GM04504 (cell line): ENCODE measurements at regions not wholly inside any gene's neighbourhood (a gene's known extent, or its start where the extent isn't known, plus 50 kb on each side); places are given as distances from the start of the nearest gene placed in this dataset.
"Not testable (repeated sequence)": the region's sequence is repeated elsewhere in the genome, so short reads cannot be mapped to it uniquely, and the experiment has no call there.

Experiments
- DNase-seq: peaks from one replicate; pipeline ENCODE4 v3.0.0-alpha.2; 2012; ENCODE audit warnings: low read depth

GRCh38 chr11:98040061-98040808 lies 980.5 kb upstream of the CNTN5 start:
- DNase-seq: no peak

- no peak for DNase-seq
Measured at GRCh38 chr11:98047647-98048046, 973.1 kb upstream of the CNTN5 start.

- no peak for DNase-seq
Measured at GRCh38 chr11:98053851-98054250, 966.9 kb upstream of the CNTN5 start.

- DNase-seq: no peak
Measured at GRCh38 chr11:98056945-98057344, 963.8 kb upstream of the CNTN5 start.

GRCh38 chr11:98059488-98059887 lies 961.3 kb upstream of the CNTN5 start:
- DNase-seq: no peak

- DNase-seq: no peak
Measured at GRCh38 chr11:98060759-98061158, 960.0 kb upstream of the CNTN5 start.

- no peak for DNase-seq
Measured at GRCh38 chr11:98061858-98062257, 958.9 kb upstream of the CNTN5 start.

GRCh38 chr11:98062714-98063113 lies 958.0 kb upstream of the CNTN5 start:
- DNase-seq: no peak

GRCh38 chr11:98068251-98068650 lies 952.5 kb upstream of the CNTN5 start:
- DNase-seq: no peak

GRCh38 chr11:98069147-98069546 lies 951.6 kb upstream of the CNTN5 start:
- DNase-seq: not testable (repeated sequence)

GRCh38 chr11:98069861-98070260 lies 950.9 kb upstream of the CNTN5 start:
- DNase-seq: no peak

GRCh38 chr11:98090861-98091505 lies 929.8 kb upstream of the CNTN5 start:
- DNase-seq: no peak

- no peak for DNase-seq
Measured at GRCh38 chr11:98099371-98099770, 921.4 kb upstream of the CNTN5 start.

GRCh38 chr11:98100689-98101088 lies 920.1 kb upstream of the CNTN5 start:
- no peak for DNase-seq

GRCh38 chr11:98101329-98101728 lies 919.4 kb upstream of the CNTN5 start:
- no peak for DNase-seq

- DNase-seq: no peak
Measured at GRCh38 chr11:98104249-98104648, 916.5 kb upstream of the CNTN5 start.

- no peak for DNase-seq
Measured at GRCh38 chr11:98107736-98108135, 913.0 kb upstream of the CNTN5 start.

GRCh38 chr11:98110030-98110429 lies 910.7 kb upstream of the CNTN5 start:
- no peak for DNase-seq

- DNase-seq: no peak
Measured at GRCh38 chr11:98115873-98116272, 904.9 kb upstream of the CNTN5 start.

- DNase-seq: no peak
Measured at GRCh38 chr11:98130117-98130625, 890.6 kb upstream of the CNTN5 start.

GRCh38 chr11:98136357-98136756 lies 884.4 kb upstream of the CNTN5 start:
- no peak for DNase-seq

- DNase-seq: no peak
Measured at GRCh38 chr11:98137437-98137836, 883.3 kb upstream of the CNTN5 start.

- DNase-seq: no peak
Measured at GRCh38 chr11:98143661-98144060, 877.1 kb upstream of the CNTN5 start.

- DNase-seq: no peak
Measured at GRCh38 chr11:98153752-98154151, 867.0 kb upstream of the CNTN5 start.
